ENCODE measurements at regions not wholly inside any gene's neighbourhood (a gene's known extent, or its start where the extent isn't known, plus 50 kb on each side); places are given as distances from the start of the nearest gene placed in this dataset.

GRCh38 chr6:50471041-50471440, 242.3 kb upstream of the TFAP2D start:
- no peaks in the 10 kb centered on the region for H3K36me3 ChIP-seq
- no peak for ATAC-seq
- 69 to 86% (median 81%) methylated on average over 8 of the region's 8 CpGs for WGBS, 4 donors
- intact Hi-C loops (cut with DNase I), result no loop called here
- H3K9me3 ChIP-seq, result peaks cover 0 to 2% (median 0%) of the 10 kb centered on the region in 12 donors
- H3K27me3 ChIP-seq, result no peaks in the 10 kb centered on the region
- H3K27ac ChIP-seq, result no peak overlapping the region
- no peaks in the 10 kb centered on the region for H3K4me1 ChIP-seq
- TF ChIP-seq POLR2A (IDR thresholded peaks at IDR 0.05), result no peak
- TF ChIP-seq CTCF (IDR thresholded peaks at IDR 0.05), result no peak
- no peak for DNase-seq
- no peak overlapping the region for H3K4me3 ChIP-seq

GRCh38 chr6:50510361-50510760, 203.0 kb upstream of the TFAP2D start:
- Histone ChIP-seq H3K9me3 (no peaks in the 10 kb centered on the region), H3K4me3 (no peak overlapping the region), H3K27ac (no peak overlapping the region), H3K36me3 (no peaks in the 10 kb centered on the region), H3K27me3 (no peaks in the 10 kb centered on the region), H3K4me1 (no peaks in the 10 kb centered on the region)
- no peak for TF ChIP-seq POLR2A (IDR thresholded peaks at IDR 0.05)
- no peak for TF ChIP-seq CTCF (IDR thresholded peaks at IDR 0.05)
- intact Hi-C loops (cut with DNase I), result no loop called here
- DNase-seq (no peak), ATAC-seq (no peak)

- H3K36me3 ChIP-seq, result no peaks in the 10 kb centered on the region
- ATAC-seq (no peak), DNase-seq (no peak)
- no peaks in the 10 kb centered on the region for H3K9me3 ChIP-seq
- 30 to 47% (median 34%) methylated on average over 3 of the region's 3 CpGs for WGBS, 4 donors
- intact Hi-C loops (cut with DNase I), result loop anchor here in 1 of 10 donors (10.0 kb wide), 1 partner anchor 56 kb away; no protein-coding TSS in a partner anchor
- no peak overlapping the region for H3K4me3 ChIP-seq
- no peaks in the 10 kb centered on the region for H3K27me3 ChIP-seq
- TF ChIP-seq CTCF (IDR thresholded peaks at IDR 0.05) (no peak), POLR2A (IDR thresholded peaks at IDR 0.05) (no peak)
- no peak overlapping the region for H3K27ac ChIP-seq
- H3K4me1 ChIP-seq, result no peaks in the 10 kb centered on the region
These were observed 192.7 kb upstream of the TFAP2D start for GRCh38 chr6:50520326-50521266.

- no peak for TF ChIP-seq POLR2A (IDR thresholded peaks at IDR 0.05)
- no peak for TF ChIP-seq CTCF (IDR thresholded peaks at IDR 0.05)
- Histone ChIP-seq H3K9me3 (no peaks in the 10 kb centered on the region), H3K27me3 (no peaks in the 10 kb centered on the region), H3K27ac (no peak overlapping the region), H3K4me3 (no peak overlapping the region), H3K36me3 (no peaks in the 10 kb centered on the region), H3K4me1 (no peaks in the 10 kb centered on the region)
- ATAC-seq, result no peak
- no peak for DNase-seq
- intact Hi-C loops (cut with DNase I), result loop anchor here in 1 of 10 donors (10.0 kb wide), 1 partner anchor 60 kb away; no protein-coding TSS in a partner anchor
These were observed 189.0 kb upstream of the TFAP2D start for GRCh38 chr6:50524341-50524740.

Data from heart left ventricle (tissue), 16 donors.